KMS-11 (cell line): ENCODE measurements at regions not wholly inside any gene's neighbourhood (a gene's known extent, or its start where the extent isn't known, plus 50 kb on each side); places are given as distances from the start of the nearest gene placed in this dataset.
A peak's percentile ranks its signal among the peaks of the same experiment; 100 is the strongest.

Source experiments
- H2AFZ ChIP-seq: fragments of 200-600 bp; sonication (generic); 2 replicates; pipeline ENCODE4 v1.6.1; 2016; ENCODE audit warnings: antibody characterized with exemption, mixed run types, low read depth
- H3K27ac ChIP-seq: fragments of 200-600 bp; sonication (generic); 2 replicates; pipeline ENCODE4 v1.6.1; 2016; ENCODE audit warnings: mild to moderate bottlenecking, mixed run types
- H3K27me3 ChIP-seq: fragments of 200-600 bp; sonication (generic); 2 replicates; pipeline ENCODE4 v1.6.1; 2017; ENCODE audit warnings: mild to moderate bottlenecking, low read depth, mixed run types, moderate library complexity; ENCODE audit not compliant: insufficient read depth
- H3K36me3 ChIP-seq: fragments of 200-600 bp; sonication (generic); 2 replicates; pipeline ENCODE4 v1.6.1; 2017; ENCODE audit warnings: mild to moderate bottlenecking, mixed run types; ENCODE audit not compliant: insufficient read depth
- H3K4me1 ChIP-seq: fragments of 200-600 bp; sonication (generic); 2 replicates; pipeline ENCODE4 v1.6.1; 2016; ENCODE audit warnings: mild to moderate bottlenecking, low read depth, mixed run types; ENCODE audit not compliant: poor library complexity, severe bottlenecking
- H3K4me2 ChIP-seq: fragments of 200-600 bp; sonication (generic); 2 replicates; pipeline ENCODE4 v1.7.0; 2016; ENCODE audit warnings: mild to moderate bottlenecking, mixed run types
- H3K4me3 ChIP-seq: fragments of 200-600 bp; sonication (generic); IDR thresholded peaks from 2 replicates; pipeline ENCODE4 v1.6.1; 2017; ENCODE audit warnings: low read depth, low read length, mixed read lengths; ENCODE audit not compliant: insufficient read depth
- H3K79me2 ChIP-seq: fragments of 200-600 bp; sonication (generic); 2 replicates; pipeline ENCODE4 v1.6.1; 2016; ENCODE audit warnings: low read depth, mixed run types; ENCODE audit not compliant: insufficient read depth
- H3K9ac ChIP-seq: fragments of 200-600 bp; sonication (generic); 2 replicates; pipeline ENCODE4 v1.6.1; 2016; ENCODE audit warnings: mild to moderate bottlenecking, mixed run types
- H4K20me1 ChIP-seq: fragments of 200-600 bp; sonication (generic); 2 replicates; pipeline ENCODE4 v1.6.1; 2016; ENCODE audit warnings: mild to moderate bottlenecking, mixed run types; ENCODE audit not compliant: insufficient read depth
- CTCF ChIP-seq: fragments of 200-600 bp; sonication (generic); conservative IDR thresholded peaks from 2 replicates; pipeline ENCODE4 v1.6.1; 2017; ENCODE audit warnings: low read depth, mild to moderate bottlenecking, antibody characterized with exemption, low read length, moderate library complexity, mixed read lengths

- Histone ChIP-seq H3K79me2 (no peaks in the 10 kb centered on the region), H3K36me3 (no peaks in the 10 kb centered on the region), H3K27ac (no peak overlapping the region), H3K4me2 (no peak overlapping the region), H3K27me3 (no peaks in the 10 kb centered on the region), H3K4me1 (no peaks in the 10 kb centered on the region), H3K9ac (no peak overlapping the region), H2AFZ (no peak overlapping the region), H3K4me3 (no peak overlapping the region), H4K20me1 (no peaks in the 10 kb centered on the region)
- TF ChIP-seq CTCF, result 0 out of 2 replicates have a peak, but pooled peaks have one; percentile 20
Observed at GRCh38 chr3:68256635-68257223, 602.3 kb upstream of the SUCLG2 start.

DNA sequence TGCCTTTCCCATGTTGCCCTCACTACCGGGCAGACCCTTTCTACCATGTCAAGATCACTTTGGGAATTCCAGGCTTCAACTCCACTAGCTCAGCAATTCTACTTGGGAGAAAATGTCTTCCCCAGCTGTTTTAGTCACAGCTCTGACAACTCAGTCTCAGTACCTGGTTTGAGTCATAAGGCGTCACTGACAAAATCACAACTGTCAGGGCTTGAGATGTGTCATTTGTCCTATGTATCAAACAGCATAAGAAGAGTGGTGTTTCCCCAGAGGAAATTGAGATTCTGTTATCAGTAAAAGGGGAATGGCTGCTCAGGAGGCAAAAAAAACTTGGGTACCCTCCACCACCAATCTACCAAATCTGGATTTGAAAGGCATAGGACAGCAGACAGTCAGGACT, 594.9 kb upstream of the SUCLG2 start:
- Histone ChIP-seq H3K27ac (no peak overlapping the region), H4K20me1 (no peaks in the 10 kb centered on the region), H2AFZ (no peak overlapping the region), H3K36me3 (no peaks in the 10 kb centered on the region), H3K4me2 (no peak overlapping the region), H3K4me1 (no peaks in the 10 kb centered on the region), H3K27me3 (no peaks in the 10 kb centered on the region), H3K9ac (no peak overlapping the region), H3K4me3 (no peak overlapping the region), H3K79me2 (no peaks in the 10 kb centered on the region)
- TF ChIP-seq CTCF, result no peak

DNA sequence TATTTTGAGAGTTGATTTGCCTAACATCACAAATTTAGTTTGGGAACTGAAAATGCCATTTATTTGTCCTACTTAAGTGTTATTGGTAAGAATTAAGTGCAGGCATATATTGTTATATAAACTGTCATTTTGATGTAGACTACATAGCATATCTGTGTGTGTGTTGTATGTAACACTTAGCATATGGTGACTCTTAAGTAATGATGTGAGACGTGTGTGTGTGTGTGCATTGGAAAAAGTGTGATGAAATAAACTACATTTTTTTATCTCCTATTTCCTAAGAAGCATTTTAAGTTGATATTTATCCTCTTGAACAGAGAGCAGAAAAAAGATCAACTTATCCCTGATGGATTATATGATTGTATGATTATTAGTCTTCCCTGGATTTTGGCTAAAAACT, 588.2 kb upstream of the SUCLG2 start:
- H3K27ac ChIP-seq, result no peak overlapping the region
- TF ChIP-seq CTCF, result no peak

GRCh38 chr3:68239542-68239941, 585.1 kb upstream of the SUCLG2 start:
- no peak overlapping the region for H3K9ac ChIP-seq
- no peak overlapping the region for H2AFZ ChIP-seq
- no peak overlapping the region for H3K4me3 ChIP-seq
- TF ChIP-seq CTCF, result no peak
- no peaks in the 10 kb centered on the region for H3K36me3 ChIP-seq
- no peak overlapping the region for H3K4me2 ChIP-seq
- no peaks in the 10 kb centered on the region for H3K27me3 ChIP-seq
- H3K4me1 ChIP-seq, result no peaks in the 10 kb centered on the region
- no peaks in the 10 kb centered on the region for H3K79me2 ChIP-seq
- no peaks in the 10 kb centered on the region for H4K20me1 ChIP-seq
- H3K27ac ChIP-seq, result no peak overlapping the region

More for the DNA sequence above, 588.2 kb upstream of the SUCLG2 start:
- H3K4me1 ChIP-seq, result no peaks in the 10 kb centered on the region
- no peaks in the 10 kb centered on the region for H4K20me1 ChIP-seq
- H3K4me3 ChIP-seq, result no peak overlapping the region
- no peaks in the 10 kb centered on the region for H3K27me3 ChIP-seq
- no peaks in the 10 kb centered on the region for H3K36me3 ChIP-seq
- no peak overlapping the region for H2AFZ ChIP-seq
- H3K79me2 ChIP-seq, result no peaks in the 10 kb centered on the region
- H3K4me2 ChIP-seq, result no peak overlapping the region
- no peak overlapping the region for H3K9ac ChIP-seq
